SK-N-MC (cell line): ENCODE measurements at regions not wholly inside any gene's neighbourhood (a gene's known extent, or its start where the extent isn't known, plus 50 kb on each side); places are given as distances from the start of the nearest gene placed in this dataset.

Experiments used
- DNase-seq: peaks from one replicate; pipeline ENCODE4 v3.0.0-alpha.2; 2011; ENCODE audit warnings: low read depth, low spot score
- H3K27ac ChIP-seq: fragments of 200-600 bp; sonication (generic); 2 replicates; pipeline ENCODE4 v1.5.1; 2016; ENCODE audit warnings: mixed run types
- H3K36me3 ChIP-seq: fragments of 200-600 bp; sonication (generic); 2 replicates; pipeline ENCODE4 v1.6.1; 2017; ENCODE audit warnings: antibody characterized with exemption, low read length, mixed read lengths; ENCODE audit not compliant: insufficient read depth
- H3K4me3 ChIP-seq: fragments of 200-600 bp; sonication (generic); 2 replicates; pipeline ENCODE4 v1.5.1; 2016
- H3K9ac ChIP-seq: fragments of 200-600 bp; sonication (generic); 2 replicates; pipeline ENCODE4 v1.8.0; 2017; ENCODE audit warnings: mixed run types, mixed read lengths; ENCODE audit not compliant: insufficient read length
- H3K9me3 ChIP-seq: fragments of 200-600 bp; sonication (generic); 2 replicates; pipeline ENCODE4 v1.6.1; 2017; ENCODE audit warnings: low read depth, mild to moderate bottlenecking, antibody characterized with exemption, low read length, moderate library complexity, mixed read lengths
- EZH2 ChIP-seq: fragments of 200-600 bp; sonication (generic); IDR thresholded peaks from one replicate; pipeline ENCODE4 v1.6.1; 2017; ENCODE audit warnings: antibody characterized with exemption
- FOXP2 ChIP-seq: optimal IDR thresholded peaks from 2 replicates; pipeline ENCODE3; 2011; ENCODE audit warnings: mild to moderate bottlenecking, moderate library complexity; ENCODE audit not compliant: insufficient read depth; ENCODE audit errors: extremely low read length, control extremely low read depth
- POLR2AphosphoS5 ChIP-seq: IDR thresholded peaks from 2 replicates; pipeline ENCODE4 v1.6.1; 2012; ENCODE audit warnings: mild to moderate bottlenecking, low read depth, low read length, borderline replicate concordance

- Histone ChIP-seq H3K4me3 (no peak overlapping the region), H3K27ac (no peak overlapping the region), H3K9me3 (no peaks in the 10 kb centered on the region), H3K36me3 (no peaks in the 10 kb centered on the region), H3K9ac (no peak overlapping the region)
- TF ChIP-seq EZH2, result no peak
- no peak for TF ChIP-seq FOXP2
- TF ChIP-seq POLR2AphosphoS5, result no peak
- DNase-seq, result no peak
Measured at GRCh38 chrX:45267007-45267406, 66.3 kb upstream of the DIPK2B start.

GRCh38 chrX:45266456-45266855 lies 65.8 kb upstream of the DIPK2B start:
- DNase-seq, result no peak
- Histone ChIP-seq H3K9me3 (no peaks in the 10 kb centered on the region), H3K36me3 (no peaks in the 10 kb centered on the region), H3K4me3 (no peak overlapping the region), H3K27ac (no peak overlapping the region), H3K9ac (no peak overlapping the region)
- TF ChIP-seq EZH2 (no peak), FOXP2 (no peak), POLR2AphosphoS5 (no peak)

- no peak for DNase-seq
- H3K36me3 ChIP-seq, result no peaks in the 10 kb centered on the region
- H3K27ac ChIP-seq, result no peak overlapping the region
- H3K9me3 ChIP-seq, result no peaks in the 10 kb centered on the region
- no peak overlapping the region for H3K4me3 ChIP-seq
- no peak overlapping the region for H3K9ac ChIP-seq
- TF ChIP-seq POLR2AphosphoS5, result no peak
- no peak for TF ChIP-seq FOXP2
- TF ChIP-seq EZH2, result no peak
Measured at GRCh38 chrX:45264865-45265264, 64.2 kb upstream of the DIPK2B start.

- no peaks in the 10 kb centered on the region for H3K9me3 ChIP-seq
- H3K36me3 ChIP-seq, result no peaks in the 10 kb centered on the region
- no peak overlapping the region for H3K4me3 ChIP-seq
- H3K9ac ChIP-seq, result no peak overlapping the region
- no peak for TF ChIP-seq EZH2
- TF ChIP-seq FOXP2, result no peak
- TF ChIP-seq POLR2AphosphoS5, result no peak
- H3K27ac ChIP-seq, result no peak overlapping the region
- no peak for DNase-seq
Measured at GRCh38 chrX:45261471-45261870, 60.8 kb upstream of the DIPK2B start.

DNA sequence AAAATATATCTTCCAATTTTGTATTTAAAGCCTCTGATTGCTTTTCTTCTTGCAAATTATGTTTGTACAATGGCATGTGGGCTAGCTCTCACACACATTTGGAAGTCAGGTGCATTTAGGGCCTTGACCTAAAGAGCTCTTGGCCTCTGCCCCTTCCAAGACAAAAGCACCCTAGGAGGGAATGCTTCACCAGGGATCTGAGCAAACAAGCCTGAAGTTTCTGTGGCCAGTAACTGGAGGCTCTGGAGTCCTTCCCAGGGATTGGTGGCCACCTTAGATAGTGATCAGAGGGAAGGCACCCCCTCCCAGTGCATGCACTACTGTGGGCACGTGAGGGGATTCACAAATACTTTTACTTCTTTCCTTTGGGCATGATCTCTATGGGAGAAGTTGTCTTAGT lies 60.3 kb upstream of the DIPK2B start:
- DNase-seq, result no peak
- H3K4me3 ChIP-seq, result no peak overlapping the region
- TF ChIP-seq EZH2 (no peak), POLR2AphosphoS5 (no peak), FOXP2 (no peak)

DNA sequence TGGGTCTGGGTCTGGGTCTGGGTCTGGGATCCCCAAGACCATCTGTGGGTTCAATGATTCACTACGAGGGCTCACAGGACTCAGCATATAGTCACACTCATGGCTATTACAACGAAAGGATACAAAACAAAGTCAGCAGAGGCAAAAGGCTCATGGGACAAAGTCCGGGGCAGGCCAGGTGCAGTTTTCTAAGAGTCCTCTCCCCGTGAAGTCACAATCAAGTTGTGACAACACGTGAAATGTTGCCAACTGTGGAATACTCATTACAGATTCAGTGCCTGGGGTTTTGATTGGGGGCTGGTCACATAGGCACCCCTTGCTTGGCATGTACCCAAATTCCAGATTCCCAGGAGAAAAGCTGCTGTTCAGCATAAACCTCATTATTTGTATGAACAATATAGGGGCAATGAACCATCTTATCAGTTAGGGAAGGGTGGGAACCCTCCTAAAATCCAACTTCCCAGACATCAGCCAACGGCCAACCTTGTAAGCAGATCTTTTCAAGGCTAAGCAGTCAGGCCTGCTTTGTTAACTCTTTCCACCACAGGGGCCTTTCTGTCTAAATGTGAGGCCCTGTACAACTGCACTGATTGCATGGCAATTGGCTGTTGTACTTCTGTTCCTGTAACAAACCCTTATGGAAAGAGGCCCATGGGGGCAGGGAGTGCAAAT lies 58.2 kb upstream of the DIPK2B start:
- Histone ChIP-seq H3K9ac (no peak overlapping the region), H3K27ac (no peak overlapping the region), H3K9me3 (no peaks in the 10 kb centered on the region), H3K4me3 (no peak overlapping the region), H3K36me3 (no peaks in the 10 kb centered on the region)
- DNase-seq, result no peak
- TF ChIP-seq EZH2, result no peak
- TF ChIP-seq POLR2AphosphoS5, result no peak
- TF ChIP-seq FOXP2, result no peak

More for the DNA sequence above, 60.3 kb upstream of the DIPK2B start:
- Histone ChIP-seq H3K9me3 (no peaks in the 10 kb centered on the region), H3K36me3 (no peaks in the 10 kb centered on the region), H3K27ac (no peak overlapping the region), H3K9ac (no peak overlapping the region)
